Muscle of leg (tissue), 3 donors: ENCODE measurements at regions not wholly inside any gene's neighbourhood (a gene's known extent, or its start where the extent isn't known, plus 50 kb on each side); places are given as distances from the start of the nearest gene placed in this dataset.
"Not testable (repeated sequence)": the region's sequence is repeated elsewhere in the genome, so short reads cannot be mapped to it uniquely, and the experiment has no call there.

Experiments
- DNase-seq: peaks from one replicate; pipeline ENCODE4 v3.0.0; 2013
- H3K27ac ChIP-seq: one replicate; pipeline ENCODE4 v1.5.1; 2013; ENCODE audit warnings: mild to moderate bottlenecking, low read length, control low read depth
- H3K27me3 ChIP-seq: one replicate; pipeline ENCODE4 v1.6.1; 2013; ENCODE audit warnings: low read length; ENCODE audit not compliant: control insufficient read depth, insufficient read depth
- H3K36me3 ChIP-seq: one replicate; pipeline ENCODE4 v1.6.1; 2013; ENCODE audit warnings: low read length; ENCODE audit not compliant: control insufficient read depth, insufficient read depth
- H3K4me1 ChIP-seq: one replicate; pipeline ENCODE4 v1.6.1; 2013; ENCODE audit warnings: low read length; ENCODE audit not compliant: control insufficient read depth, insufficient read depth
- H3K4me3 ChIP-seq: one replicate; pipeline ENCODE4 v1.5.1; 2013; ENCODE audit warnings: low read length, control low read depth
- H3K9me3 ChIP-seq: replicated peaks from 2 replicates; pipeline ENCODE4 v1.6.1; 2013; ENCODE audit warnings: low read depth, low read length; ENCODE audit not compliant: control insufficient read depth
- WGBS: methylation state at CpG from one replicate; pipeline ENCODE4 v1.1.5; 2013; ENCODE audit warnings: missing lambda C conversion rate; ENCODE audit not compliant: insufficient coverage; 5-methylcytosine and 5-hydroxymethylcytosine counted together

- DNase-seq = peak; percentile 73
- Histone ChIP-seq H3K4me1 (no peaks in the 10 kb centered on the region), H3K4me3 (peak overlapping the region; percentile 18), H3K36me3 (no peaks in the 10 kb centered on the region), H3K27me3 (no peaks in the 10 kb centered on the region), H3K9me3 (no peaks in the 10 kb centered on the region), H3K27ac (peak overlapping the region; percentile 25)
- WGBS = 41% methylated on average over 3 of the region's 5 CpGs
Measured at GRCh38 chr13:79637133-79637763, 156.3 kb downstream of the NDFIP2 start.

- Histone ChIP-seq H3K9me3 (no peaks in the 10 kb centered on the region), H3K4me1 (no peaks in the 10 kb centered on the region), H3K36me3 (no peaks in the 10 kb centered on the region), H3K27ac (no peak overlapping the region), H3K4me3 (no peak overlapping the region), H3K27me3 (no peaks in the 10 kb centered on the region)
- WGBS = 25% methylated on average over 1 of the region's 3 CpGs
- DNase-seq = peak; percentile 49
Measured at GRCh38 chr13:79631051-79631659, 150.2 kb downstream of the NDFIP2 start.

GRCh38 chr13:79628463-79628862 lies 147.5 kb downstream of the NDFIP2 start:
- DNase-seq = no peak
- 33% methylated on average over 1 of the region's 4 CpGs for WGBS
- H3K27ac ChIP-seq = no peak overlapping the region
- no peaks in the 10 kb centered on the region for H3K4me1 ChIP-seq
- no peaks in the 10 kb centered on the region for H3K27me3 ChIP-seq
- H3K4me3 ChIP-seq = no peak overlapping the region
- no peaks in the 10 kb centered on the region for H3K9me3 ChIP-seq
- no peaks in the 10 kb centered on the region for H3K36me3 ChIP-seq

DNA sequence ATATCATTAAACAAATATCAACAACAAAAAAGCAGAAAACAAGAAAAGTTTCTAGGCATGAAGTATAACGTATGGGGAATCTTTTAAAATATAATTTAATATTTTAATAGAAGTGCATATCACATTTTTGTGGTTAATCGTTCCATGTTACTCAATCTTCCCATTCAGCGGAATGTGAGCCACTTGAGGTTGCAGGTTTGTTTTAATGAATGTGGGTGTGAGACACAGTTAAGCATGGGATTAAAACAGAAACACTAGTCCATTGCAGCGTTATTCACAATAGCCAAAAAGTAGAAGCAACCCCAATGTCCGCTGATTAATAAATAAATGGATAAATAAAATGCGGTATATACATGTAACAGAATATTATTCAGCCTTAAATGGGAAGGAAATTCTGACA lies 146.0 kb downstream of the NDFIP2 start:
- Histone ChIP-seq H3K36me3 (no peaks in the 10 kb centered on the region), H3K27ac (no peak overlapping the region), H3K27me3 (no peaks in the 10 kb centered on the region), H3K4me1 (no peaks in the 10 kb centered on the region), H3K4me3 (no peak overlapping the region), H3K9me3 (no peaks in the 10 kb centered on the region)
- DNase-seq = no peak
- WGBS = no CpG with 5 or more reads among the region's 6 CpGs

GRCh38 chr13:79625517-79625916 lies 144.6 kb downstream of the NDFIP2 start:
- no peaks in the 10 kb centered on the region for H3K36me3 ChIP-seq
- no peaks in the 10 kb centered on the region for H3K9me3 ChIP-seq
- no CpG with 5 or more reads among the region's 1 CpG for WGBS
- no peaks in the 10 kb centered on the region for H3K4me1 ChIP-seq
- H3K27ac ChIP-seq = no peak overlapping the region
- DNase-seq = no peak
- H3K4me3 ChIP-seq = no peak overlapping the region
- no peaks in the 10 kb centered on the region for H3K27me3 ChIP-seq

DNA sequence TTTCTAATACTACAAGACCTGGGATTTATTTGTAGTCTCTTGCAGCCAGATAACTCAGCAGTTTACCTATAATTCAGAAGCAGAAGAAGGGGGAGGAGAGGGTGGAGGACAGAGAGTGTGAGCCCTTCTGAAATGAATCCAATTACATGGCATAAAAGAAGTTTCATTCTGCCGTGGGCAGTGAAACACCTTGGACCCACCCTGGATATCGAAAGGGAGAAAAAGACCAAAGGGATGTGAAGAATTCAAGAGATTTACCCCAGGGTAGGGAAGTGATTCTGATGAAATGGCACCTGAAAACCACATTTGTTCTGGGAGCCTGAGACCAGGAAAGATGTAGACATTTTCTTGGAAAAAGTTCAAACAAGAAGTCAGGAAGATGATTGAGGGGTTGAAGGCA lies 140.9 kb downstream of the NDFIP2 start:
- 80% methylated on average over 2 of the region's 2 CpGs for WGBS
- H3K9me3 ChIP-seq = no peaks in the 10 kb centered on the region

GRCh38 chr13:79621449-79621848 lies 140.5 kb downstream of the NDFIP2 start:
- H3K9me3 ChIP-seq = no peaks in the 10 kb centered on the region
- no peaks in the 10 kb centered on the region for H3K27me3 ChIP-seq
- no CpG with 5 or more reads among the region's 1 CpG for WGBS
- H3K36me3 ChIP-seq = no peaks in the 10 kb centered on the region
- H3K4me3 ChIP-seq = no peak overlapping the region
- no peaks in the 10 kb centered on the region for H3K4me1 ChIP-seq
- H3K27ac ChIP-seq = no peak overlapping the region
- no peak for DNase-seq

More for the DNA sequence above, 140.9 kb downstream of the NDFIP2 start:
- Histone ChIP-seq H3K4me1 (no peaks in the 10 kb centered on the region), H3K27me3 (no peaks in the 10 kb centered on the region), H3K36me3 (no peaks in the 10 kb centered on the region), H3K27ac (no peak overlapping the region), H3K4me3 (no peak overlapping the region)
- DNase-seq = no peak

DNA sequence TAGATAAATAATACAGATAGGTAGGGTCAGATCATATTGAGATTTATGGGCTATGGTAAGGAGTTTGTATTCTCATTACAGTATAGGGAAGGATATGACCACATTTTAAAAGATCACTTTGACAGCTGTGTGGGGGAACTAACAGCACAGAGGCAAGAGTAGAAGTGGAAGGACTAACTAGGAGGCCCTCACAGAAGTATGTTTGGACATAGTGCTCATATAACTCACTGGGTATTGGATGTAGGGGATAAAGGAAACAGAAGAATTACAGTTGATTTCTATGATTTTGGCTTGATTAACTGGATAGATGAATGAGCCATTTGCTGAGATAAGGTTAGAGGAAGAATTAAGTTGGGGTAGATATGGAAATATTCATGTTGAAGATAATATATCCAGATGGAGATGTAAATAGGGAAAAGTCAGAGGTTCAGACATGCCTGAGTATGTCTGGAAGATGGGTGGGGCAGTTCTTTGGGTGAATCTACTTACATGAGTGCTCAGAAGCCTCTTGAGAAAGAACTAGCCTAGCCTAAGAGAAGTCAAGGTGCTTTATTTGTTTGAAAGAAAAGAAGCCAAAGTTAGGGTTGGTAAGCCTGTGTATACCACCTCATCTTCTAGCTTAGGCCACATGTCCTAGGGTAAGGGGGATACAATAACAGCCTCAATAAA lies 133.4 kb downstream of the NDFIP2 start:
- DNase-seq = no peak
- Histone ChIP-seq H3K27ac (no peak overlapping the region), H3K27me3 (no peaks in the 10 kb centered on the region), H3K36me3 (no peaks in the 10 kb centered on the region), H3K4me3 (no peak overlapping the region), H3K9me3 (peaks cover 3% of the 10 kb centered on the region), H3K4me1 (no peaks in the 10 kb centered on the region)

GRCh38 chr13:79612604-79613003 lies 131.6 kb downstream of the NDFIP2 start:
- no peak for DNase-seq
- Histone ChIP-seq H3K36me3 (no peaks in the 10 kb centered on the region), H3K27me3 (no peaks in the 10 kb centered on the region), H3K4me1 (no peaks in the 10 kb centered on the region), H3K9me3 (peaks cover 3% of the 10 kb centered on the region), H3K27ac (no peak overlapping the region), H3K4me3 (no peak overlapping the region)
- WGBS = 100% methylated on average over 1 of the region's 2 CpGs

- not testable (repeated sequence) for H3K4me1 ChIP-seq, H3K36me3 ChIP-seq, H3K27ac ChIP-seq, H3K4me3 ChIP-seq, H3K9me3 ChIP-seq, DNase-seq, H3K27me3 ChIP-seq
Measured at GRCh38 chr13:79607895-79608294, 126.9 kb downstream of the NDFIP2 start.
